ENCODE measurements at regions not wholly inside any gene's neighbourhood (a gene's known extent, or its start where the extent isn't known, plus 50 kb on each side); places are given as distances from the start of the nearest gene placed in this dataset.

GRCh38 chr10:117699436-117700075, 157.0 kb downstream of the EMX2 start:
- H3K27ac Mint-ChIP-seq, result no peak overlapping the region
- no peaks in the 10 kb centered on the region for H3K4me1 Mint-ChIP-seq (ENCODE audit: low read depth)
- no peak overlapping the region for H3K4me3 Mint-ChIP-seq
- no peak for DNase-seq
- peaks cover 9% of the 10 kb centered on the region for H3K27me3 Mint-ChIP-seq (ENCODE audit: low read depth)
- CTCF ChIA-PET, result no interaction called here
- H3K9me3 Mint-ChIP-seq, result no peaks in the 10 kb centered on the region
- H3K36me3 Mint-ChIP-seq (ENCODE audit: low read depth), result no peaks in the 10 kb centered on the region
- intact Hi-C loops (cut with micrococcal nuclease), result no loop called here

GRCh38 chr10:117710181-117710798, 167.7 kb downstream of the EMX2 start:
- no peak overlapping the region for H3K4me3 Mint-ChIP-seq
- no peak for DNase-seq
- no peaks in the 10 kb centered on the region for H3K36me3 Mint-ChIP-seq (ENCODE audit: low read depth)
- intact Hi-C loops (cut with micrococcal nuclease), result no loop called here
- no peak overlapping the region for H3K27ac Mint-ChIP-seq
- no peaks in the 10 kb centered on the region for H3K9me3 Mint-ChIP-seq
- CTCF ChIA-PET, result no interaction called here
- H3K4me1 Mint-ChIP-seq (ENCODE audit: low read depth), result no peaks in the 10 kb centered on the region
- H3K27me3 Mint-ChIP-seq (ENCODE audit: low read depth), result peaks cover 10% of the 10 kb centered on the region

- Mint-ChIP-seq H3K4me3 (no peak overlapping the region), H3K27ac (no peak overlapping the region), H3K9me3 (peaks cover 3% of the 10 kb centered on the region), H3K4me1 (ENCODE audit: low read depth) (no peaks in the 10 kb centered on the region), H3K27me3 (ENCODE audit: low read depth) (peaks cover 32% of the 10 kb centered on the region), H3K36me3 (ENCODE audit: low read depth) (no peaks in the 10 kb centered on the region)
- CTCF ChIA-PET, result interaction anchor here (0.8 kb wide), 1 partner anchor 9 kb away, joined by 3 read pairs; no protein-coding TSS in a partner anchor
- DNase-seq, result no peak
- intact Hi-C loops (cut with micrococcal nuclease), result no loop called here
These were observed 174.3 kb downstream of the EMX2 start for GRCh38 chr10:117716889-117717288.

- CTCF ChIA-PET, result no interaction called here
- H3K4me1 Mint-ChIP-seq (ENCODE audit: low read depth), result no peaks in the 10 kb centered on the region
- no peak for DNase-seq
- H3K4me3 Mint-ChIP-seq, result no peak overlapping the region
- H3K36me3 Mint-ChIP-seq (ENCODE audit: low read depth), result no peaks in the 10 kb centered on the region
- no peak overlapping the region for H3K27ac Mint-ChIP-seq
- peaks cover 29% of the 10 kb centered on the region for H3K27me3 Mint-ChIP-seq (ENCODE audit: low read depth)
- peaks cover 3% of the 10 kb centered on the region for H3K9me3 Mint-ChIP-seq
- intact Hi-C loops (cut with micrococcal nuclease), result no loop called here
These were observed 176.7 kb downstream of the EMX2 start for GRCh38 chr10:117718986-117719920.

GRCh38 chr10:117720931-117721835, 178.6 kb downstream of the EMX2 start:
- intact Hi-C loops (cut with micrococcal nuclease), result no loop called here
- CTCF ChIA-PET, result no interaction called here
- H3K27me3 Mint-ChIP-seq (ENCODE audit: low read depth), result peaks cover 29% of the 10 kb centered on the region
- no peak overlapping the region for H3K4me3 Mint-ChIP-seq
- H3K27ac Mint-ChIP-seq, result no peak overlapping the region
- H3K4me1 Mint-ChIP-seq (ENCODE audit: low read depth), result no peaks in the 10 kb centered on the region
- DNase-seq, result no peak
- H3K9me3 Mint-ChIP-seq, result peaks cover 6% of the 10 kb centered on the region
- no peaks in the 10 kb centered on the region for H3K36me3 Mint-ChIP-seq (ENCODE audit: low read depth)

GRCh38 chr10:117721873-117722272, 179.3 kb downstream of the EMX2 start:
- peaks cover 27% of the 10 kb centered on the region for H3K27me3 Mint-ChIP-seq (ENCODE audit: low read depth)
- no peak overlapping the region for H3K27ac Mint-ChIP-seq
- CTCF ChIA-PET, result no interaction called here

GRCh38 chr10:117723343-117723742, 180.8 kb downstream of the EMX2 start:
- Mint-ChIP-seq H3K36me3 (ENCODE audit: low read depth) (no peaks in the 10 kb centered on the region), H3K9me3 (peaks cover 3% of the 10 kb centered on the region), H3K4me1 (ENCODE audit: low read depth) (no peaks in the 10 kb centered on the region), H3K4me3 (no peak overlapping the region), H3K27me3 (ENCODE audit: low read depth) (peaks cover 24% of the 10 kb centered on the region), H3K27ac (no peak overlapping the region)
- CTCF ChIA-PET, result no interaction called here
- intact Hi-C loops (cut with micrococcal nuclease), result no loop called here
- DNase-seq, result no peak

More at GRCh38 chr10:117721873-117722272, 179.3 kb downstream of the EMX2 start:
- intact Hi-C loops (cut with micrococcal nuclease), result no loop called here
- no peak for DNase-seq
- H3K9me3 Mint-ChIP-seq, result peaks cover 6% of the 10 kb centered on the region
- H3K4me3 Mint-ChIP-seq, result no peak overlapping the region
- H3K36me3 Mint-ChIP-seq (ENCODE audit: low read depth), result no peaks in the 10 kb centered on the region
- no peaks in the 10 kb centered on the region for H3K4me1 Mint-ChIP-seq (ENCODE audit: low read depth)

- H3K4me3 Mint-ChIP-seq, result no peak overlapping the region
- H3K36me3 Mint-ChIP-seq (ENCODE audit: low read depth), result no peaks in the 10 kb centered on the region
- intact Hi-C loops (cut with micrococcal nuclease), result no loop called here
- H3K9me3 Mint-ChIP-seq, result peaks cover 3% of the 10 kb centered on the region
- CTCF ChIA-PET, result interaction anchor here (1.1 kb wide), 1 partner anchor 9 kb away, joined by 3 read pairs; no protein-coding TSS in a partner anchor
- no peak for DNase-seq
- no peaks in the 10 kb centered on the region for H3K4me1 Mint-ChIP-seq (ENCODE audit: low read depth)
- no peak overlapping the region for H3K27ac Mint-ChIP-seq
- H3K27me3 Mint-ChIP-seq (ENCODE audit: low read depth), result peaks cover 24% of the 10 kb centered on the region
These were observed 183.4 kb downstream of the EMX2 start for GRCh38 chr10:117725993-117726392.

GRCh38 chr10:117726596-117727295, 184.2 kb downstream of the EMX2 start:
- CTCF ChIA-PET, result interaction anchor here (1.1 kb wide), 1 partner anchor 10 kb away, joined by 3 read pairs; no protein-coding TSS in a partner anchor
- Mint-ChIP-seq H3K27me3 (ENCODE audit: low read depth) (peaks cover 24% of the 10 kb centered on the region), H3K4me3 (no peak overlapping the region), H3K4me1 (ENCODE audit: low read depth) (no peaks in the 10 kb centered on the region), H3K9me3 (peaks cover 3% of the 10 kb centered on the region), H3K27ac (no peak overlapping the region), H3K36me3 (ENCODE audit: low read depth) (no peaks in the 10 kb centered on the region)
- intact Hi-C loops (cut with micrococcal nuclease), result no loop called here
- no peak for DNase-seq

GRCh38 chr10:117727421-117727820, 184.9 kb downstream of the EMX2 start:
- H3K36me3 Mint-ChIP-seq (ENCODE audit: low read depth), result no peaks in the 10 kb centered on the region
- peaks cover 3% of the 10 kb centered on the region for H3K9me3 Mint-ChIP-seq
- intact Hi-C loops (cut with micrococcal nuclease), result no loop called here
- H3K27me3 Mint-ChIP-seq (ENCODE audit: low read depth), result peaks cover 26% of the 10 kb centered on the region
- H3K4me1 Mint-ChIP-seq (ENCODE audit: low read depth), result no peaks in the 10 kb centered on the region
- CTCF ChIA-PET, result no interaction called here
- DNase-seq, result no peak
- no peak overlapping the region for H3K27ac Mint-ChIP-seq
- H3K4me3 Mint-ChIP-seq, result no peak overlapping the region

- no peak overlapping the region for H3K4me3 Mint-ChIP-seq
- intact Hi-C loops (cut with micrococcal nuclease), result no loop called here
- no peaks in the 10 kb centered on the region for H3K4me1 Mint-ChIP-seq (ENCODE audit: low read depth)
- H3K27me3 Mint-ChIP-seq (ENCODE audit: low read depth), result peaks cover 27% of the 10 kb centered on the region
- CTCF ChIA-PET, result no interaction called here
- no peaks in the 10 kb centered on the region for H3K36me3 Mint-ChIP-seq (ENCODE audit: low read depth)
- peaks cover 3% of the 10 kb centered on the region for H3K9me3 Mint-ChIP-seq
- no peak for DNase-seq
- no peak overlapping the region for H3K27ac Mint-ChIP-seq
These were observed 185.5 kb downstream of the EMX2 start for GRCh38 chr10:117728087-117728486.
